HG03097 (cell line): ENCODE measurements at regions not wholly inside any gene's neighbourhood (a gene's known extent, or its start where the extent isn't known, plus 50 kb on each side); places are given as distances from the start of the nearest gene placed in this dataset.
A peak's percentile ranks its signal among the peaks of the same experiment; 100 is the strongest.
"Not testable (repeated sequence)": the region's sequence is repeated elsewhere in the genome, so short reads cannot be mapped to it uniquely, and the experiment has no call there.

Source experiments
- ATAC-seq: cut with Tn5 transposase; IDR thresholded peaks from one replicate; pipeline ENCODE4 v1.9.1; 2021; ENCODE audit not compliant: unreplicated experiment, low FRiP score

GRCh38 chr2:67614454-67614853 is 217.3 kb downstream of the ETAA1 start:
- ATAC-seq, result no peak

- ATAC-seq, result peak; percentile 56
Measured at GRCh38 chr2:67616749-67617148, 219.6 kb downstream of the ETAA1 start.

DNA sequence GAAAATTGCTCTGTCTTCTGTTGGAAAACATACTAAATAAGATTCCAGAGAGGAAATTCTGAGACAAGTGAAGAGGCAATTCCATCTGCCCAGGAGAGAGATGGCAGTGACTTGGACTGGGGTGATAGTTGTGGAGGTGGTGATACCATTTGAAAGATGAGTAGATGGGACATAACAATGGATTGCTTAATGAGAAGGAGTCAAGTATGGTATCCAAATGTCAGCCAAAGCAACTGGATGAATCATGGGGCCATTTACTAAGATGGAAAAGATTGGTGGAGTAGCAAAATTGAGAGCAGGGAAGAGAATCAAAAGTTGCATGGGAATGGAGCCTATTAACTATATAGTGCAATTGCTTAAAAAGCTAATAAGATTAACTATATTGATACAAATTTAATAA is 222.1 kb downstream of the ETAA1 start:
- no peak for ATAC-seq

DNA sequence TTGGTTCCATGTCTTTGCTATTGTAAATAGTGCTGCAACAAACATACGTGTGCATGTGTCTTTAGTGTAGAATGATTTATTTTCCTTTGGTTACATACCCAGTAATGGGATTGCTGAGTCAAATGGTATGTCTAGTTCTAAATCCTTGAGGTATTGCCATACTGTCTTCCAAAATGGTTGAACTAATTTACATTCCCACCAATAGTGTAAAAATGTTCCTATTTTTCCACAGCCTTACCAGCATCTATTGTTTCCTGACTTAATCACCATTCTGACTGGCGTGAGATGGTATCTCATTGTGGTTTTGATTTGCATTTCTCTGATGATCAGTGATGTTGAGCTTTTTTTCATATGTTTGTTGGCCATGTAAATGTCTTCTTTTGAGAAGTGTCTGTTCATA is 226.6 kb downstream of the ETAA1 start:
- not testable (repeated sequence) for ATAC-seq

GRCh38 chr2:67625178-67625577 is 228.0 kb downstream of the ETAA1 start:
- no peak for ATAC-seq

GRCh38 chr2:67625690-67626475 is 228.8 kb downstream of the ETAA1 start:
- no peak for ATAC-seq

DNA sequence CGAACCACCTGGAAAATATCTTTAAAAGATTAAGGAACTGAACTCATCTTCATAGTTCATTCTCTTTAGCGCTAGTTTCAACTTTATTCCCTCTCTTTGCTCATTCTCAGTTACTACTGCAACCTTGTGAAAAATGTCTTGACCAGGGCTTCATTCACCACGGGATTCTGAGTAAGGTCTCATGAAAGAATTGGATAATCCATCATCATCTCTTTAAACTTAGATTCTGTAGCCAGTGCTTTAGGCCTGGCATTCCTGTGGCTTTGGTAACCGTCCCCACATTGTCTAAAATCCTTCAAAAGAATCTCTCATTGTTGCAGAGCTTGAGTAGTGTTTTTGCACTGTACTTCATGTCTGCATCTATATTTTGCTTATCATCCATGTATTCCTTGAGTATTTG is 229.5 kb downstream of the ETAA1 start:
- no peak for ATAC-seq

GRCh38 chr2:67627456-67628207 is 230.5 kb downstream of the ETAA1 start:
- ATAC-seq, result no peak

DNA sequence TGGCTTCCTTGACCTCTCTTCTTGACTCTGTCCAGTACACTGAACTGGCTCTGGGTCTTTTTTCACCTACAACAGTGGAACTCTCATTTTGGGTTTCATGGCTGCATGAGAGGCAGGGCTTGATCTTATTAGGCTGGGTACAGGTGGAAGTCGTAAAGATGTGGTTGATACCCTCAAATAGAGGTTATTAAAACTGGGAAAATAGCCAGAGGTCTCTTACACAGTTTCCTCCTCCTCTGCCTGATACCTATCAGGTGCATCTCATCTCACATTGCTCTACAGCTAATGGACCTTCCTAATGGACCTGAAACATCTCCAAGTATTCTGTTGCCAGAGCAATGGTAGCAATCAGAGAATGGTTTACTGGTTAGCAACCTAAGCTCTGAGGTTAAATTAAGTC is 231.8 kb downstream of the ETAA1 start:
- no peak for ATAC-seq

GRCh38 chr2:67631483-67631882 is 234.3 kb downstream of the ETAA1 start:
- ATAC-seq, result no peak

GRCh38 chr2:67633212-67633856 is 236.2 kb downstream of the ETAA1 start:
- no peak for ATAC-seq

DNA sequence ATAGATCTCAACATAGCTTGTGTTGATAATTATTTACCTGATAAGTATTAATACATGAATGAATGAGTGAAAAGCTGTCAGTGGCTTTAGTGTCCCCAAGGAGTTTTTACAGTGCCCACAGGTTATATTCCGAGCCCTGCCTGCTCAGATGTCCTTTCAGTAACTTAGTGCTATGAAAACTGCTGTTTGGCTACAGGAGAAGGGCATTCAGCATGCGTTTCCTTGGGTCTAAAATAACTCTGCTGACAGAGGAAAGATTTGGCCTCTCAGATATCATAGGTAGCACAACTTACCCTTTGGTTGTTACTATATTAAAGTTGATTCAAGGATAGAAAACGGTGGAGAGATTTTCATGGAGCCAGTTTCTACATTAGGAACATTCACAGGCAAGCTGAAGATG is 241.0 kb downstream of the ETAA1 start:
- no peak for ATAC-seq

DNA sequence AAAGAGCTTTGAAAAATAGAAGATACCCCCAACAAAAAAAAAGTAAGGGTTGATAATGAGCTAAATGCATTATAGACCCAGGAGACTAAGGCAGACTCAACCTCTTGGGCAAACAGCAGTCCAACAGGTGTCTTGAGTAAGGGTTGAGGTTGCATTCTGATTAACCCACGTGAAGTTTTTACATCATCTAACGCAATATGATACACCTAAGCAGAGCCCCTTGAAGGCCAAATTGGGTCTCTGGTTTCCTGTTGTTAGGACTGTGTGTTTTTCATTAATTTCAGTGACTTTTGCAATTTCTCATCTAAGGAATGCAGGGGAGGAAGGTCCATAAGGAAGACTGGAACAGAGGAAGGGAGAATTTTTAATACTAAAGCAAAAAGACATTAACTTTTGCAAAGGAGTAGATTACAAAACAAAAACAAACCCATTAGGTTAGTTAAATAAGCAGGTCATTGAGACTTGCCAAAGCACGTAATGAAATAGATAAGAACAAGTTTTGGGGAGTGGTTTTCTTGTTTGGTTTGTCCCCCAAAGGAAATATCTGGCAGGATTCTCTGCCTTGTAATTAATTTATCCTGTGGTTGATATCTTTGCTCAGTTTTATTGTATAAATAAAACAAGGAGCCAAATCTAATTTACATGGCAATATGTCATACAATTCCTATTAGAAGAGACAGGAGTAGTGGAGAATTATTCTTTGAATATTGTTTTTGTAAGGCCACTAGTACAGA is 244.3 kb downstream of the ETAA1 start:
- no peak for ATAC-seq

DNA sequence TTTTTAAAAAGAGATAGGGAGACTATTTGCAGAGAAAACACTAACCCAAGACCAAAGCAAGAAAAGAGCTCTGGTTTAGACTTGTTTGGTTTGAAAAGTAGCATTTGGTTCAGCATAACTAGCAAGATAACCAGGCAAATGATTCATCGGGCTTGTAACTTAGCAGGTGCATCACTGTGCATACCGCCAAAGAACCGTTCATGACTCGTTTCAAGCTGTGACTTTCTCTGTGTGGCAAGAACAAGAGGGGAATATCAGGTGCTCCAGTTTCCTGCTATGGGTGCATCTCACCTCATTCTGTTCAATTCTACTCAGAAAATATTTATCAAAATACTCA is 244.9 kb downstream of the ETAA1 start:
- no peak for ATAC-seq

DNA sequence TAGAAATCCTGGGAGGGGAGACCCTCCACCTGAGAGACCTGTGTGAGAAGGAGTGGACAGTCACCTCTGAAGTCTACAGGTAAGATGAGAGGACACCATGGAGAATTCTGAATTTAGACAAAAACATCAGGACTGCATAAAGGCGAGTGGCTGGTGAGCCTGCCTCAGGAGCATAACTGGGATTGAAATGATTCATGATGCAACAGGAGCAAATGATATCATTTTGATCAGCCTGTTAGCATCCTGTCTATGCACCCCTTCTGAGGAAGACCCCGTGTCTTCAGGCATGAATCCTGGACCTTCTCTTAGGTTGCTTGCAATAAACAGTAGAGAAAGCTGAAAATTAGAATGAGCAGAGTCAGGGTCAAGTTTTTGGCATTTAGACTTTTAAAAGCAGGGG is 245.8 kb downstream of the ETAA1 start:
- ATAC-seq, result no peak

DNA sequence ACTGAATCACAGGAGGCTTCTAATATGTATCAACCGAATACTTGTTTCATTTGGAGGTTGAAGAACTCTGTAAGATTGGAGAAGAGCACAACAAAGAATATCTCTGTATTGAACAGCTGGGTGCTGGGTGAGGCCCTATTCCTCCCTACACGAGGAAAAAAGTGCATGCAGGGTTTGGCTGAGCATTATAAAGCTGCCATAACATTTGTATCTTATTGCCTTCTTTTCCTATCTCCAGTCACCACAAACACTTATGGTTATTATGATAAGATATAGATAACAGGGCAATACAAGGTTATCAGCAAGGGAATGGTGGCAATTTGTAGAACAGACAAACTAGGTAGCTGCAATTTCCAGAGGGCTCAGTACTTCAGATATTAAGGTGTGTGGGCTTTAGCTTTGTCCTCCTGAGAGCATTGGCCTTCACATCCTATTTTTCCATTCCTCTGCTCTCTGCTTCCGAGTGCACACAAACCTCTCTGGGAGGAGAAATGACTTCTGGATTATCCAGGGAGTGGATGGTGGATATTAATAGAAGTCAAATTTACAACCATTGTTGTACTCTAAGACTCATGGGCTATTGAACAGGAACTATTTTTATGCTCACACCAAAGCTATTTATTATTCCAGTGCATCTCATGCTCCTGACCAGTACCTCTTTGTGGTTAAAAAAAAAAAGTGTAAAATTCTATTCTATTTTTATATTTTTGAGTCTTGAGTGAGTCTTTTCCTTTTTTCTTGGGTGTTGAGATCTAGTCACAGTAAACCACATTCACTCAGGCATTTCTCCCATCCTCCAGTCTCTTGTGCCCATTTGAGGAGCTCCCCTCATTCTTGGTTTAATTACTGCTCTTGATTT is 248.4 kb downstream of the ETAA1 start:
- no peak for ATAC-seq

DNA sequence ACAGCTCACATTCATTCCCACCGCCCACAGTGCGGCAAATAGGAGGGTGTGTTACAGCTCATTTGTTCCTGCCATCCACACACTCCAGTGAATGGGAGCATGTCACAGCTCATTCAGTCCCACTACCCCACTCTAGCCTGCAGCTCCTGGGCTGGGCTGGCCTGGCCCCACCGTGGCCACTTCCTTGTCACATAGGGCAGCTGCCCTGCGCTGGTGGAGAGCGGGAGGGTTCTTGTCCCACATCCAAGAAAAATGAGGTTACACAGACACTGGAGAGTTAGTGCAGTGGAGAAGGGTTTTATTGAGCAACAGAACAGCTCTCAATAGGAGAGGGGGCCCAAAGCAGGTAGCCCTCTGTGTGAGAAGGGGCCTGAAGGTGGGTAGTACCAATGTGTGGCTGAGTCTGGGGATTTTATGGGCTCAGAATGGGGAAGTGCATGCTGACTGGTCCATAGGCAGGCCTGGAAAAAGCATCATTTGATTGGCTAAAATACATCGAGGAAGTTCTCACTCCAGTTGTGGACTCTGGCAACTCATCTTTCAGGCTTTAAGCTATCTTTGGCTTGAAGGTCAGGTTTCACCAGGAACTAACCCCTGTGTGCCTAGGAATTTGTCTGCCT is 249.7 kb downstream of the ETAA1 start:
- ATAC-seq, result no peak

DNA sequence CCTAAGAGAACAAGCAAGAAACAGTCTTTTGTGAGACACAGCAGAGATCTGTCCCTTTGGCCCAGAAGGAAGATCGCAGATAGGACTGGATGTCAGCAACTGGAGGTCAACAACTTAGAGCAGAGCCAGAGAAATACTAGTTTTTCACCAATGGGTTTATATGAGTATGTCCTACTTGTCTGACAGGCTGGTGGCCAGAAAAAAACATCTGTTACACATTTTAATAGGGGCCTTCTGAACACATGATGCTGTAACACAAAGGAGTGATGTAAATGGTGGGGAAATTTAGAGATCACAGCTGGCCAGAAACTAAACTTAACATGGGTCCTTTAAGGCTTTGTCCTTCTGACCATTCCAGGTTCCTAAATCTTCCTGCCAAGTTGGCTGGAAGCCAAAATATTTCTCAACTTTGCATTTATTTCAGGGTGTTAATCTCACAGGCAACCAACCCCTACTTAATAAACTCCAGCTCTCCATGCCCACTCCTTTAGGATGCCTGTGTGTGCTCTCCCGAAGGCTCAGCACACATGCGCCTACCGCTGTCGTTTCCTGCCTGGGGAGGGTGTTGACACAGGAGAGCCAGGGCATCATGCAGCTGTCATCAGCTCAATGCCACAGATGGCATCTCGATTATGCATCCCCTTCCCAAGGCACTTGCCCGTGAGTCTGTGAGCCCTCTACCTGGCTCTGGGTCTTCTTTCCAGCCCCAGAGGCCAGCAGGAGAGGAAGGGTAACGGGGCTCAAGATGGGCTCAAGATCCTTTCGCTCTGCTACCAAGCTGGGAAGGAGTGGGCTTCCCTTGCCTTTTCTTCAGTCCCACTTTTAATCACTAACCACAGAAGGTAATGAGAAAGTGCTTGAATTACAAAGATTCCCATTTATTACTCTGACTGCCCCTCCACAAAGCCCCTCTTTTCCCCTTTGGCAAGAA is 252.5 kb downstream of the ETAA1 start:
- ATAC-seq, result no peak
